Suprapubic skin (tissue), 2 donors: ENCODE measurements at regions not wholly inside any gene's neighbourhood (a gene's known extent, or its start where the extent isn't known, plus 50 kb on each side); places are given as distances from the start of the nearest gene placed in this dataset.

Source experiments
- EP300 ChIP-seq: sonication (generic); formaldehyde crosslinking; IDR thresholded peaks from one replicate; pipeline ENCODE4 v1.6.1; 2017; ENCODE audit warnings: antibody characterized with exemption
- POLR2A ChIP-seq, 2 donors: fragments of 450-650 bp; IDR thresholded peaks; one replicate each; pipeline ENCODE4 v1.6.1; 2017; ENCODE audit warnings: antibody characterized with exemption in 2 of 2, mild to moderate bottlenecking in 2 of 2, moderate library complexity in 2 of 2

- TF ChIP-seq POLR2A (IDR thresholded peaks at IDR 0.05) (no peak), EP300 (no peak)
These were observed 420.6 kb upstream of the CNTN5 start for GRCh38 chr11:98600103-98600502.
